ENCODE measurements at regions not wholly inside any gene's neighbourhood (a gene's known extent, or its start where the extent isn't known, plus 50 kb on each side); places are given as distances from the start of the nearest gene placed in this dataset.

- no peak for TF ChIP-seq SIN3A (IDR thresholded peaks at IDR 0.05; ENCODE audit: borderline replicate concordance, insufficient read depth, low read length)
- no peak for TF ChIP-seq POLR2AphosphoS5 (IDR thresholded peaks at IDR 0.05; ENCODE audit: low read depth, low read length)
Observed at GRCh38 chr6:100181309-100181708, 187.3 kb upstream of the MCHR2 start.
